ENCODE measurements at regions not wholly inside any gene's neighbourhood (a gene's known extent, or its start where the extent isn't known, plus 50 kb on each side); places are given as distances from the start of the nearest gene placed in this dataset.

DNA sequence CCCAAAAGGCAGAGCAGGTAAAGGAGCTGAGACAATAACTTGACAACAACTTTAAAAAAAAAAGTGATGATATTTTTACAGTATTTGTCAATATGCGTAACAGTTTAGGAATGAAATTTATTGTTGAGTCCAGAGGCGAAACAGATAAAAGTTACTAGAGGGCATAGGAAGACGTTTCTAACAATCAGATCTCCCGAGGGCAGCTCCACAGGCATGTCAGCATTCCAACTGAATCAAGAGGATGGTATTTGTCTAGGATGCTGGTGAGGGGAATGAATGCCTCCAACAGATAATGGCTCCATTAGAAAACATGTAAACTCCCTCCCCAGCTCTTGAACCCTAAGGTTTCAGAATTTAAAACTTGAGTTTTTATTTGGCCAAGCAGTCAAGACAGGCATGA lies 733.9 kb upstream of the SORCS1 start:
- Histone ChIP-seq H2AFZ (no peak overlapping the region), H4K20me1 (ENCODE audit: insufficient read depth, poor library complexity, severe bottlenecking) (no peaks in the 10 kb centered on the region), H3K9me3 (ENCODE audit: low read depth) (no peaks in the 10 kb centered on the region), H3K36me3 (replicated peaks; ENCODE audit: insufficient read depth, low read depth) (no peaks in the 10 kb centered on the region), H3K79me2 (no peaks in the 10 kb centered on the region), H3K4me2 (no peak overlapping the region), H3K27ac (no peak overlapping the region), H3K4me1 (ENCODE audit: insufficient read depth) (no peaks in the 10 kb centered on the region), H3K27me3 (no peaks in the 10 kb centered on the region), H3K4me3 (no peak overlapping the region), H3K9me2 (replicated peaks; ENCODE audit: insufficient read depth) (no peaks in the 10 kb centered on the region)
- WGBS (ENCODE audit: low lambda C conversion rate, missing lambda C conversion rate), result 67% methylated on average over 4 of the region's 4 CpGs
- DNase-seq (ENCODE audit: low spot score), result no peak
- TF ChIP-seq EZH2phosphoT487 (IDR thresholded peaks at IDR 0.05; ENCODE audit: low read depth, severe bottlenecking, unreplicated experiment) (no peak), CTCF (IDR thresholded peaks at IDR 0.05; ENCODE audit: poor library complexity) (no peak), EZH2 (IDR thresholded peaks at IDR 0.05; ENCODE audit: borderline replicate concordance) (no peak)

- DNase-seq (ENCODE audit: low spot score), result no peak
- H3K27ac ChIP-seq, result no peak overlapping the region
- no peak overlapping the region for H3K4me2 ChIP-seq
- no peaks in the 10 kb centered on the region for H3K79me2 ChIP-seq
- no peaks in the 10 kb centered on the region for H3K27me3 ChIP-seq
- H4K20me1 ChIP-seq (ENCODE audit: insufficient read depth, poor library complexity, severe bottlenecking), result no peaks in the 10 kb centered on the region
- TF ChIP-seq EZH2 (IDR thresholded peaks at IDR 0.05; ENCODE audit: borderline replicate concordance) (no peak), CTCF (IDR thresholded peaks at IDR 0.05; ENCODE audit: poor library complexity) (no peak), EZH2phosphoT487 (IDR thresholded peaks at IDR 0.05; ENCODE audit: low read depth, severe bottlenecking, unreplicated experiment) (no peak)
- no peaks in the 10 kb centered on the region for H3K4me1 ChIP-seq (ENCODE audit: insufficient read depth)
- no peaks in the 10 kb centered on the region for H3K9me2 ChIP-seq (replicated peaks; ENCODE audit: insufficient read depth)
- no peaks in the 10 kb centered on the region for H3K9me3 ChIP-seq (ENCODE audit: low read depth)
- no peaks in the 10 kb centered on the region for H3K36me3 ChIP-seq (replicated peaks; ENCODE audit: insufficient read depth, low read depth)
- no peak overlapping the region for H2AFZ ChIP-seq
- no peak overlapping the region for H3K4me3 ChIP-seq
- WGBS (ENCODE audit: low lambda C conversion rate, missing lambda C conversion rate), result 66% methylated on average over 4 of the region's 4 CpGs
These were observed 730.0 kb upstream of the SORCS1 start for GRCh38 chr10:107894516-107894915.

DNA sequence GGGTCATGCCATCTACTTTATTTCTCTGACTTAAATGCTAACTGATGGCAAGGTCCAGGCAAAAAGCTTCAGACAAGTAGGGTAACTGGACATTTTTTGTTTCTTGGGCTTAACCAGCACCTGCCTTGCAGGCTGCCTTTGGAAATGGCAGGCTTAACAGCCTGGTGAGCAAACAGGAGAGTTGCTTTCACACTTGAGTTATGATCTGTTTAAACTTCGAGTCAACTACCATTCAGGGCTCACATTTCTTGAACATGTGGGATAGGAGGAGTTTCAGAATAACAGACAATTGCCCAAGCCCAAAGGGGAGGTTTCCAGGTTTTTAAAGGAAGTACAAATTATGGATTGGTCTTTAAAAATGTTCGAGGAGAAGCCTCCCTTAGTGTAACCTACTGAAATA lies 724.6 kb upstream of the SORCS1 start:
- no peak overlapping the region for H3K4me3 ChIP-seq
- no peaks in the 10 kb centered on the region for H3K79me2 ChIP-seq
- no peak overlapping the region for H2AFZ ChIP-seq
- no peak overlapping the region for H3K27ac ChIP-seq
- TF ChIP-seq EZH2phosphoT487 (IDR thresholded peaks at IDR 0.05; ENCODE audit: low read depth, severe bottlenecking, unreplicated experiment) (no peak), CTCF (IDR thresholded peaks at IDR 0.05; ENCODE audit: poor library complexity) (no peak), EZH2 (IDR thresholded peaks at IDR 0.05; ENCODE audit: borderline replicate concordance) (no peak)
- no peaks in the 10 kb centered on the region for H3K36me3 ChIP-seq (replicated peaks; ENCODE audit: insufficient read depth, low read depth)
- H4K20me1 ChIP-seq (ENCODE audit: insufficient read depth, poor library complexity, severe bottlenecking), result no peaks in the 10 kb centered on the region
- no peak for DNase-seq (ENCODE audit: low spot score)
- no peaks in the 10 kb centered on the region for H3K9me3 ChIP-seq (ENCODE audit: low read depth)
- no peaks in the 10 kb centered on the region for H3K9me2 ChIP-seq (replicated peaks; ENCODE audit: insufficient read depth)
- no peaks in the 10 kb centered on the region for H3K27me3 ChIP-seq
- H3K4me2 ChIP-seq, result no peak overlapping the region
- no peaks in the 10 kb centered on the region for H3K4me1 ChIP-seq (ENCODE audit: insufficient read depth)
- 58% methylated on average over 2 of the region's 2 CpGs for WGBS (ENCODE audit: low lambda C conversion rate, missing lambda C conversion rate)

GRCh38 chr10:107880185-107880584 lies 715.7 kb upstream of the SORCS1 start:
- no peak for TF ChIP-seq EZH2 (IDR thresholded peaks at IDR 0.05; ENCODE audit: borderline replicate concordance)
- no peak for TF ChIP-seq CTCF (IDR thresholded peaks at IDR 0.05; ENCODE audit: poor library complexity)
- TF ChIP-seq EZH2phosphoT487 (IDR thresholded peaks at IDR 0.05; ENCODE audit: low read depth, severe bottlenecking, unreplicated experiment), result no peak
- DNase-seq (ENCODE audit: low spot score), result no peak
- Histone ChIP-seq H3K4me1 (ENCODE audit: insufficient read depth) (no peaks in the 10 kb centered on the region), H3K9me3 (ENCODE audit: low read depth) (no peaks in the 10 kb centered on the region), H3K36me3 (replicated peaks; ENCODE audit: insufficient read depth, low read depth) (no peaks in the 10 kb centered on the region), H3K27me3 (no peaks in the 10 kb centered on the region), H3K79me2 (no peaks in the 10 kb centered on the region), H2AFZ (no peak overlapping the region), H3K27ac (no peak overlapping the region), H3K4me2 (no peak overlapping the region), H3K9me2 (replicated peaks; ENCODE audit: insufficient read depth) (no peaks in the 10 kb centered on the region), H3K4me3 (no peak overlapping the region), H4K20me1 (ENCODE audit: insufficient read depth, poor library complexity, severe bottlenecking) (no peaks in the 10 kb centered on the region)
- WGBS (ENCODE audit: low lambda C conversion rate, missing lambda C conversion rate), result 77% methylated on average over 2 of the region's 2 CpGs
